Esophagus squamous epithelium (tissue), 5 donors: ENCODE measurements at regions not wholly inside any gene's neighbourhood (a gene's known extent, or its start where the extent isn't known, plus 50 kb on each side); places are given as distances from the start of the nearest gene placed in this dataset.

ENCODE experiments used
- DNase-seq: peaks from one replicate; lab custom pipeline; 2025; lab: John Stamatoyannopoulos, UW
- H3K27ac ChIP-seq, 4 donors: fragments of 200-600 bp; sonication (generic); one replicate each; pipeline ENCODE4 v1.5.1; 2016 to 2019; ENCODE audit warnings: mild to moderate bottlenecking in 1 of 4
- H3K27me3 ChIP-seq, 4 donors: fragments of 200-600 bp; sonication (generic); 1 replicate in 3 of 4; 2 replicates in 1 of 4; pipeline versions ENCODE4 v1.5.1 to v1.6.0; 2017 to 2021; ENCODE audit warnings: antibody characterized with exemption in 1 of 4
- H3K36me3 ChIP-seq, 3 donors: fragments of 200-600 bp; sonication (generic); one replicate each; pipeline ENCODE4 v1.5.1; 2016 to 2019
- H3K4me1 ChIP-seq, 3 donors: fragments of 200-600 bp; sonication (generic); one replicate each; pipeline ENCODE4 v1.5.1; 2017 to 2019
- H3K4me3 ChIP-seq, 4 donors: fragments of 200-600 bp; sonication (generic); 1 replicate in 3 of 4; 2 replicates in 1 of 4; pipeline ENCODE4 v1.5.1; 2016 to 2019; ENCODE audit warnings: mild to moderate bottlenecking in 2 of 4, moderate library complexity in 1 of 4
- H3K9me3 ChIP-seq, 3 donors: fragments of 200-600 bp; sonication (generic); one replicate each; pipeline ENCODE4 v1.5.1; 2016 to 2019
- POLR2A ChIP-seq, 4 donors: fragments of 450-650 bp; IDR thresholded peaks; one replicate each; pipeline ENCODE4 v1.6.1; 2017; ENCODE audit warnings: antibody characterized with exemption in 4 of 4, mild to moderate bottlenecking in 4 of 4, moderate library complexity in 3 of 4
- WGBS, 2 donors: methylation state at CpG; one replicate each; pipeline ENCODE4 v1.1.5; 2018; 5-methylcytosine and 5-hydroxymethylcytosine counted together
- intact Hi-C: fragments of 100-400 bp; cut with DNase I; formaldehyde crosslinking; loops from one replicate; pipeline ENCODE4 v1.15.0; 2022
- TF ChIP-seq, protein P1 (sequence below), 6 experiments: fragments of 450-650 bp in 4 of 6; fragments of 200-600 bp in 2 of 6; sonication (generic) in 2 of 6; IDR thresholded peaks; one replicate each; pipeline ENCODE4 v1.5.1; 2016 to 2019; ENCODE audit warnings: antibody characterized with exemption in 6 of 6, mild to moderate bottlenecking in 4 of 6, moderate library complexity in 4 of 6
- donor health status: DM: yes; HTN: yes; CAD: no.

DNA sequence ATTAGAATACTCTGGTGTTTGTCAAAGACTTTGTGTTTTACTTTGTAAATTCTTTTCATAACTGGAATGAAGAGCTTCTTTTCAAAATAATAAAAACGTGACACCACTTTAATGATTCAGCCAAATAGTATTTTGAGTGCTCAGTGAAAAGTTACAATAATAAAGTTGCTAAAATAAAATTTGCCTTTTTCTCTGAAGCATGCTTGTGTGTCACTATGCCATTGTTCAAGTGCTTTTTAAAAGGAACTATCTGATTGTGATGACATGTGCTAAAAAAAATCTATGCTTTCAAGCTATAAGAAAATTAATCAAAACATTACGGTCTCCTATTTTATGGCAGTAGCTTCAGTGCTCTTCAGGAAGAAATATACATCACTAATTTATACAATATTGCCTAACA lies 1290.5 kb upstream of the B3GALT2 start:
- no peak for DNase-seq
- intact Hi-C loops: no loop called here
- Histone ChIP-seq H3K36me3 (no peaks in the 10 kb centered on the region), H3K9me3 (no peaks in the 10 kb centered on the region), H3K4me3 (no peak overlapping the region), H3K27ac (no peak overlapping the region), H3K27me3 (no peaks in the 10 kb centered on the region), H3K4me1 (no peaks in the 10 kb centered on the region)
- no peak for TF ChIP-seq POLR2A (IDR thresholded peaks at IDR 0.05)
- TF ChIP-seq, protein P1, sequence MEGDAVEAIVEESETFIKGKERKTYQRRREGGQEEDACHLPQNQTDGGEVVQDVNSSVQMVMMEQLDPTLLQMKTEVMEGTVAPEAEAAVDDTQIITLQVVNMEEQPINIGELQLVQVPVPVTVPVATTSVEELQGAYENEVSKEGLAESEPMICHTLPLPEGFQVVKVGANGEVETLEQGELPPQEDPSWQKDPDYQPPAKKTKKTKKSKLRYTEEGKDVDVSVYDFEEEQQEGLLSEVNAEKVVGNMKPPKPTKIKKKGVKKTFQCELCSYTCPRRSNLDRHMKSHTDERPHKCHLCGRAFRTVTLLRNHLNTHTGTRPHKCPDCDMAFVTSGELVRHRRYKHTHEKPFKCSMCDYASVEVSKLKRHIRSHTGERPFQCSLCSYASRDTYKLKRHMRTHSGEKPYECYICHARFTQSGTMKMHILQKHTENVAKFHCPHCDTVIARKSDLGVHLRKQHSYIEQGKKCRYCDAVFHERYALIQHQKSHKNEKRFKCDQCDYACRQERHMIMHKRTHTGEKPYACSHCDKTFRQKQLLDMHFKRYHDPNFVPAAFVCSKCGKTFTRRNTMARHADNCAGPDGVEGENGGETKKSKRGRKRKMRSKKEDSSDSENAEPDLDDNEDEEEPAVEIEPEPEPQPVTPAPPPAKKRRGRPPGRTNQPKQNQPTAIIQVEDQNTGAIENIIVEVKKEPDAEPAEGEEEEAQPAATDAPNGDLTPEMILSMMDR (IDR thresholded peaks at IDR 0.05): no peak
- 34 to 49% methylated on average over 2 of the region's 2 CpGs for WGBS, 2 donors

DNA sequence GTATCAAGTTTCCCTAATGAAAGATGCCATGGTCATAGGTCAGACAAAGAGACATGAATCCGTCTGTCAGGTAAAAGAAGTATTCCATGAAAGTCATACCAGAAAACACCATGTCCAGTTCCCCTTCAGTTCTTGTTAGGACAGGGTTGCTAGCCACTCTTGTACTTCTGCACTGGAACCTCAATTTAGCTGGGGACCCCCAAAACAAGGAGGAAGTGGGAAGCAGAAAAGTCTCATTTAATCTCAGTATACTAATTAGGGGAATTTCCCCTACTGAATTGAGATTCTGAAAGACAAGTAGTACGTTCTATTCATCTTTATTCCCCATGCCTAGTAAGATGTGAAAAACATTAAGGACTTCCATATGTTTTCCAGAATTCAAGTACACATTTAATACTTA lies 1289.9 kb upstream of the B3GALT2 start:
- intact Hi-C loops: no loop called here
- H3K4me3 ChIP-seq: no peak overlapping the region
- H3K9me3 ChIP-seq: no peaks in the 10 kb centered on the region
- no peak overlapping the region for H3K27ac ChIP-seq
- no peaks in the 10 kb centered on the region for H3K4me1 ChIP-seq
- TF ChIP-seq, protein P1 (IDR thresholded peaks at IDR 0.05): no peak
- TF ChIP-seq POLR2A (IDR thresholded peaks at IDR 0.05): no peak
- no peaks in the 10 kb centered on the region for H3K36me3 ChIP-seq
- no peaks in the 10 kb centered on the region for H3K27me3 ChIP-seq
- DNase-seq: no peak
- 54 to 61% methylated on average over 2 of the region's 2 CpGs for WGBS, 2 donors

DNA sequence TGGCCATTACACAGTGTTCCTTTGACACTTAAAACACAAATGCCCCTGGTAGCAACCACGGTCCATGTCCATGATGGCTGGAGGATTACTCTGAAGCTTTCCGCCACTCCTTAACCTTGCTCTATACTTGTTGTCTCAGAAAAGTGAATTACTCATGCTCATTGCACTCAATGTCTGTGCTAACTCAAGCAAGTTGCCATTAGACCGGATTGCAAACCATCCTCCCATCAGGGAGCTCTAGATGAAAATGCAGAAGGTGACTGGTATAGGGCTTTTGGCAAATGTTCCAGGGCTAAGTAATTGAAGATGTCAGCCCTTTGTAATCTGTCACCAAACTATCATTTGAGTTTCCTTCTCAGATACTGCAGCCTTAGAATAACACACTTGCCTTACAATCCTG lies 1288.3 kb upstream of the B3GALT2 start:
- whole genome bisulfite sequencing, 2 donors: 75 to 85% methylated on average over 3 of the region's 3 CpGs
- intact Hi-C loops: no loop called here
- no peak for TF ChIP-seq POLR2A (IDR thresholded peaks at IDR 0.05)

DNA sequence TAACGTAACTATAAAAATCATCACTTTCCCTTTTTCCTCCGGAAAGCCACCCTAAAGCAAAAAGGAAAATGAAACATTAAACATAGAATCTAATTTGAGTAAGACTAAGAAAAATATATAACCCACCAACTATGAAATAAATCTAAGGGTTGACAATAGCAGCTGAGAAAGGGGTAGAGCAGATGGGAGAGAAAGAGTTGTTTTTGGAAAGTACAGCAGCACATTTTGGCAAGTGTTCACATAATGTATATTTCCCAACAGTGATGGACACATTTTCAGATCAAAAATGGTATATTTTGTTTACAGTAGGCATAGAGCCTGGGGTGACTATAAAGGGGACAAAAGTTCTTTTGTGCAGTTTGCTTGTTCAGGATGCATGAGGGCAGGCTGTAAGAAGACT lies 1287.4 kb upstream of the B3GALT2 start:
- H3K4me3 ChIP-seq: no peak overlapping the region
- intact Hi-C loops: no loop called here
- no peak for DNase-seq
- H3K36me3 ChIP-seq: no peaks in the 10 kb centered on the region
- 73 to 85% methylated on average over 2 of the region's 2 CpGs for WGBS, 2 donors
- H3K9me3 ChIP-seq: no peaks in the 10 kb centered on the region
- H3K27ac ChIP-seq: no peak overlapping the region
- no peak for TF ChIP-seq POLR2A (IDR thresholded peaks at IDR 0.05)
- TF ChIP-seq, protein P1 (IDR thresholded peaks at IDR 0.05): no peak
- H3K27me3 ChIP-seq: no peaks in the 10 kb centered on the region
- no peaks in the 10 kb centered on the region for H3K4me1 ChIP-seq

More for the DNA sequence above, 1288.3 kb upstream of the B3GALT2 start:
- H3K27me3 ChIP-seq: no peaks in the 10 kb centered on the region
- H3K27ac ChIP-seq: no peak overlapping the region
- no peak overlapping the region for H3K4me3 ChIP-seq
- H3K9me3 ChIP-seq: no peaks in the 10 kb centered on the region
- no peaks in the 10 kb centered on the region for H3K36me3 ChIP-seq
- DNase-seq: no peak
- H3K4me1 ChIP-seq: no peaks in the 10 kb centered on the region

DNA sequence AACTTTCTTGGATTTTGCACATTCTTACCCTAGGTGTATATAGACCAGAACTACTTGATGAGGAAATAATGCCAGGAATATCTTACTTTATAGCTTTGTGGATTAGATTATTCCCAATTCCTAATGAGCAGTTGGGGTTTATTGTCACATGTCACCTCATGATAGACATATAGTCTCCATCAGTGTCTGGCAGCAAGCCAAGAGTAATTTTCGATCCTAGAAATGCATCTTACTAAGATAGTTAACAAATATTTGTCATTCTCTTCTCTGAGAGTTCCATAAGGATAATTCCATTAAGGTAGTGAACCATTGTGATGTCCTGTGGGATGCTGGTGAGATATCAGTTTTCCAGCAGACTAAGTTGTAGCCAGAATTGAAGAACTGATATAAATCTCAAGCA lies 1282.9 kb upstream of the B3GALT2 start:
- Histone ChIP-seq H3K4me3 (no peak overlapping the region), H3K27me3 (no peaks in the 10 kb centered on the region), H3K27ac (no peak overlapping the region), H3K36me3 (no peaks in the 10 kb centered on the region), H3K4me1 (no peaks in the 10 kb centered on the region), H3K9me3 (no peaks in the 10 kb centered on the region)
- TF ChIP-seq, protein P1 (IDR thresholded peaks at IDR 0.05): no peak
- TF ChIP-seq POLR2A (IDR thresholded peaks at IDR 0.05): no peak
- intact Hi-C loops: no loop called here
- no peak for DNase-seq
- WGBS, 2 donors: 50 to 65% methylated on average over 1 of the region's 1 CpG

DNA sequence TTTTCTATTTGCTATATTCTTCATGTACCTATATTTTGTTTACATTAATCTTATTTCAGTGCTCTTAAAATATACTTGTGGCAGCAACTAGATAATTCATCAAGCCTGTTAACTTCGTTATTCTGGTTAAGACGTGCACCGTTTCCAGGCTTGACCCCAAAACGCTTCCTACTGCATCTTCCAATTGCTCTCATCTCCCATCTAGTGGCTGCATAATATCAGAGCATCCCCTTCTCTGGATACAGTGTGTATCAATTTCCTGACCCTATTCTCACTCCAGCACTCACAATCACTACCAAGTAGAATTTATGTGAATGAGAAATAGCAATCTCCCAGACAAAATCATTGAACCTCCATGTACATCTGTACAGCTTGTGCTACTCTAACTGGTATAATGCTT lies 1280.3 kb upstream of the B3GALT2 start:
- 41 to 61% methylated on average over 4 of the region's 4 CpGs for WGBS, 2 donors
- no peaks in the 10 kb centered on the region for H3K4me1 ChIP-seq
- TF ChIP-seq POLR2A (IDR thresholded peaks at IDR 0.05): no peak
- TF ChIP-seq, protein P1 (IDR thresholded peaks at IDR 0.05): no peak
- no peaks in the 10 kb centered on the region for H3K9me3 ChIP-seq
- H3K36me3 ChIP-seq: no peaks in the 10 kb centered on the region
- no peak overlapping the region for H3K27ac ChIP-seq
- no peak for DNase-seq
- H3K4me3 ChIP-seq: no peak overlapping the region
- intact Hi-C loops: no loop called here
- no peaks in the 10 kb centered on the region for H3K27me3 ChIP-seq
